ENCODE measurements at regions not wholly inside any gene's neighbourhood (a gene's known extent, or its start where the extent isn't known, plus 50 kb on each side); places are given as distances from the start of the nearest gene placed in this dataset.

- TF ChIP-seq, protein P1, sequence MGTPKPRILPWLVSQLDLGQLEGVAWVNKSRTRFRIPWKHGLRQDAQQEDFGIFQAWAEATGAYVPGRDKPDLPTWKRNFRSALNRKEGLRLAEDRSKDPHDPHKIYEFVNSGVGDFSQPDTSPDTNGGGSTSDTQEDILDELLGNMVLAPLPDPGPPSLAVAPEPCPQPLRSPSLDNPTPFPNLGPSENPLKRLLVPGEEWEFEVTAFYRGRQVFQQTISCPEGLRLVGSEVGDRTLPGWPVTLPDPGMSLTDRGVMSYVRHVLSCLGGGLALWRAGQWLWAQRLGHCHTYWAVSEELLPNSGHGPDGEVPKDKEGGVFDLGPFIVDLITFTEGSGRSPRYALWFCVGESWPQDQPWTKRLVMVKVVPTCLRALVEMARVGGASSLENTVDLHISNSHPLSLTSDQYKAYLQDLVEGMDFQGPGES (IDR thresholded peaks at IDR 0.05) = no peak
- TF ChIP-seq NRF1 (conservative IDR thresholded peaks at IDR 0.05; ENCODE audit: low read depth, low read length) (no peak), REST (IDR thresholded peaks at IDR 0.05; ENCODE audit: low read depth, low read length) (no peak), CTCF (IDR thresholded peaks at IDR 0.05 in 2 of 3, conservative IDR thresholded peaks at IDR 0.05 in 1 of 3; ENCODE audit: control insufficient read depth in 2 of 3, extremely low read depth in 1 of 3, insufficient read depth in 1 of 3, low read depth in 3 of 3, low read length in 3 of 3) (no peak), CHD1 (IDR thresholded peaks at IDR 0.05; ENCODE audit: low read depth, low read length) (no peak), MXI1 (IDR thresholded peaks at IDR 0.05; ENCODE audit: low read depth, low read length) (no peak), BRCA1 (IDR thresholded peaks at IDR 0.05; ENCODE audit: low read depth, low read length) (no peak), POLR2AphosphoS5 (IDR thresholded peaks at IDR 0.05; ENCODE audit: low read length) (no peak), RCOR1 (conservative IDR thresholded peaks at IDR 0.05; ENCODE audit: low read depth, low read length) (no peak), CBFB (IDR thresholded peaks at IDR 0.05; ENCODE audit: low read depth) (no peak)
Observed at GRCh38 chr15:36479200-36479896, 100.1 kb upstream of the CDIN1 start.

Data from GM12878 (cell line).